WERI-Rb-1 (cell line): ENCODE measurements at regions not wholly inside any gene's neighbourhood (a gene's known extent, or its start where the extent isn't known, plus 50 kb on each side); places are given as distances from the start of the nearest gene placed in this dataset.

Experiments used
- DNase-seq: peaks from one replicate; pipeline ENCODE4 v3.0.0-alpha.2; 2020
- H3K27ac ChIP-seq: fragments of 250-450 bp; sonication (Bioruptor Pico); 2 replicates; pipeline ENCODE4 v1.5.1; 2020; ENCODE audit warnings: mild to moderate bottlenecking, moderate library complexity
- H3K27me3 ChIP-seq: fragments of 250-450 bp; sonication (Bioruptor Pico); 2 replicates; pipeline ENCODE4 v1.5.1; 2021; ENCODE audit warnings: mild to moderate bottlenecking, low read depth, moderate library complexity; ENCODE audit not compliant: insufficient read depth, severe bottlenecking
- H3K36me3 ChIP-seq: fragments of 250-450 bp; sonication (Bioruptor Pico); 2 replicates; pipeline ENCODE4 v1.5.1; 2020; ENCODE audit warnings: mild to moderate bottlenecking, moderate library complexity
- H3K4me3 ChIP-seq: 2 replicates; pipeline ENCODE4 v1.5.1; 2011; ENCODE audit warnings: low read depth, mild to moderate bottlenecking, control low read depth, low read length
- H3K9me3 ChIP-seq: fragments of 250-450 bp; sonication (Bioruptor Pico); 2 replicates; pipeline ENCODE4 v1.5.1; 2021; ENCODE audit warnings: mild to moderate bottlenecking, moderate library complexity; ENCODE audit not compliant: severe bottlenecking
- CTCF ChIP-seq: IDR thresholded peaks from 2 replicates; pipeline ENCODE4 v1.5.1; 2011; ENCODE audit warnings: low read depth, mild to moderate bottlenecking, control low read depth, inconsistent platforms, low read length

- DNase-seq = no peak
- H3K27ac ChIP-seq = no peak overlapping the region
- no peak for TF ChIP-seq CTCF
These were observed 109.2 kb upstream of the COPS8 start for GRCh38 chr2:236976266-236977062.

DNA sequence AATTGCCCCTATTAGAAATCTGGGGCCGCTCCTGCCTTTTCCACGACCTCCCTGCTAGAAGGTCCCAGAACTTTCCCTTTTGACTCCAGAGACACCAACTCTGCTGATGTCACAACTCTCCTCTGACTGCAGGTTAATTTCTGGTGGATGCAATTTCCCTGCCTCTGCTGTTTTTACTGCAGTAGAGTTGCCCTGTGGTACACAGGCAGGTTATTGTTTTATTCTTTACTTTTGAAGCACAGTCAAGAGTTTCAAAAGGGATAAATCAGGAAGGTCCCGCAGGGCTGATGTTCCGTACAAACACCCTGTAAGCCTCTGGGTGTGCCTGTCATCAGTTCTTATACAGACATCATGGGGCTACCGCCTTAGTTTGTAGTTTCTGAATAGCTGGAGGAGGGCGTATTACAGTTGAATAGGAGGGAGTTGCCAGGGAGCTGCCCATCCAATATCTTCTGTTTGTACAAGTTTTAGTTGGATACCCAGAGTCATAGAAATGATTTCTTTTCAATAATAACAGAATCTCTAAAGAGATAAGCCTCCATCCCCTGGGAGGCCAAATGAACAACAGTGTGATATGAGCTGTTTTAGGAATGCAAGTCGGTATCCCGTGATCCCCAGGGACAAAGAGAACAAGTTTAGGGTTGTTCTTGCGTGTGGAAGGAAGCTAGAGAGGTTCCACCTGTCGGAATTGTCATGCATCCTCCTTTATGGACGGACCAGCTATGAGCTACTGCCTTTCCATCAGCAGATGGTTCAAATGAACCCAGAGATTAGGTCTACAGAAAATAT, 108.4 kb upstream of the COPS8 start:
- no peaks in the 10 kb centered on the region for H3K27me3 ChIP-seq
- no peaks in the 10 kb centered on the region for H3K9me3 ChIP-seq
- no peak for TF ChIP-seq CTCF
- no peak overlapping the region for H3K27ac ChIP-seq
- no peak overlapping the region for H3K4me3 ChIP-seq
- H3K36me3 ChIP-seq = no peaks in the 10 kb centered on the region
- DNase-seq = no peak

More at GRCh38 chr2:236976266-236977062, 109.2 kb upstream of the COPS8 start:
- no peak overlapping the region for H3K4me3 ChIP-seq
- H3K36me3 ChIP-seq = no peaks in the 10 kb centered on the region
- no peaks in the 10 kb centered on the region for H3K9me3 ChIP-seq
- no peaks in the 10 kb centered on the region for H3K27me3 ChIP-seq

DNA sequence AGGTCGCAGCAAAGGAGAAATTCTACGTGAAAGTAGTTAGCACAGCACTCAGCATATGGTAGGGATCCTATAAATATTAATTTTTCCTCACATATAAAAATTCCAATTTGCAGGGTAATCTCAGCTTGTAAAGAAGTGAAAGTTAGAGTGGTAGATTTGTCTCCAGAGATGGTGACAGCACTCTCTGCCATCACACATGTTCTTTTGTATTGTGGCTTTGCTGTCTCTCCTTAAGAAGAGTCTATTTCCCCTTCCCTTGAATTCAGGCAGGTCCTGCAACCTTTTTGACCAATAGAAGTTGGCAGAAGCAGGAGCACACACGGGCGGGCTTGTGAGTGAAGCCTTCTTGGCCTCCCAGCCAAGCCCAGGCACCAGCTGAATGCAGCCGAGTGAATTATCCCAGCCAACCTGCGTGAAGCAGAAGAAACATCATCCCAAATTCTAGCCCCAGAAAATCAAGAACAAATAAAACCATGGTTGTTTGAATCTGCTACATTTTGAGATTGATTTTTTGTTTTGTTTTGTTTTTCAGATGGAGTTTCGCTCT, 107.8 kb upstream of the COPS8 start:
- H3K27me3 ChIP-seq = no peaks in the 10 kb centered on the region
- no peak overlapping the region for H3K27ac ChIP-seq
- H3K36me3 ChIP-seq = no peaks in the 10 kb centered on the region
- peaks cover under 1% of the 10 kb centered on the region for H3K9me3 ChIP-seq
- no peak overlapping the region for H3K4me3 ChIP-seq
- TF ChIP-seq CTCF = no peak
- no peak for DNase-seq

GRCh38 chr2:236979664-236980063, 106.0 kb upstream of the COPS8 start:
- no peak for TF ChIP-seq CTCF
- Histone ChIP-seq H3K36me3 (no peaks in the 10 kb centered on the region), H3K27me3 (no peaks in the 10 kb centered on the region), H3K4me3 (no peak overlapping the region), H3K9me3 (peaks cover 3% of the 10 kb centered on the region), H3K27ac (no peak overlapping the region)
- no peak for DNase-seq

GRCh38 chr2:236980961-236981360, 104.7 kb upstream of the COPS8 start:
- Histone ChIP-seq H3K27me3 (no peaks in the 10 kb centered on the region), H3K27ac (no peak overlapping the region), H3K36me3 (no peaks in the 10 kb centered on the region), H3K9me3 (peaks cover 3% of the 10 kb centered on the region), H3K4me3 (no peak overlapping the region)
- no peak for TF ChIP-seq CTCF
- no peak for DNase-seq
